HUES48 (cell line): ENCODE measurements at regions not wholly inside any gene's neighbourhood (a gene's known extent, or its start where the extent isn't known, plus 50 kb on each side); places are given as distances from the start of the nearest gene placed in this dataset.
"Not testable (repeated sequence)": the region's sequence is repeated elsewhere in the genome, so short reads cannot be mapped to it uniquely, and the experiment has no call there.

Experiments
- H3K27ac ChIP-seq: one replicate; pipeline ENCODE4 v1.7.0; 2013; ENCODE audit warnings: low read depth, low read length, inconsistent platforms
- H3K27me3 ChIP-seq: 2 replicates; pipeline ENCODE4 v1.6.1; 2013; ENCODE audit warnings: mild to moderate bottlenecking, low read length; ENCODE audit not compliant: control insufficient read depth, insufficient read depth
- H3K36me3 ChIP-seq: 2 replicates; pipeline ENCODE4 v1.6.1; 2013; ENCODE audit warnings: low read length; ENCODE audit not compliant: control insufficient read depth, insufficient read depth
- H3K4me1 ChIP-seq: 2 replicates; pipeline ENCODE4 v1.6.1; 2013; ENCODE audit warnings: mild to moderate bottlenecking, low read length; ENCODE audit not compliant: control insufficient read depth, insufficient read depth
- H3K4me3 ChIP-seq: 2 replicates; pipeline ENCODE4 v1.5.1; 2013; ENCODE audit warnings: mild to moderate bottlenecking, low read depth, low read length
- H3K9ac ChIP-seq: 2 replicates; pipeline ENCODE4 v1.6.1; 2013; ENCODE audit warnings: mild to moderate bottlenecking, low read depth, low read length, moderate library complexity
- H3K9me3 ChIP-seq: 2 replicates; pipeline ENCODE4 v1.6.1; 2013; ENCODE audit warnings: low read length; ENCODE audit not compliant: control insufficient read depth, insufficient read depth

DNA sequence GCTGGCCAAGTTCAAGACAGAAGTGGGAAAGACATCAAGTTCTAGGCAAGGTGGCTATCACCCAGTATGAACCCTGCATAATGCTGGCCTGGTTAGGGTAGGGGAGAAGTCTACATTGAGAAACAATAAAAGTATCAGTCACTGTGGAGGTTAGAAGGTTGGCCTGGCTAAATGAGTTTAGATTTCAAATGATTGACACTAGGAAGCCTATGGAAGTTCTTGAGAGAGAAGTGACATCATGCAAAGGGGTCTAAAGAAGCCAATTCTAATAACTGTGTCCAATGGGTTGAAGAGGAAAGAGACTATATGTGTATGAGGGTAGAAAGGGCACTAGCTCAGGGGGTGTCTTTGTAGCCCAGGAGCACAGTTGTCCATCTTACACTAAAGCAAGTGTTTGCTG is 98.5 kb upstream of the MBIP start:
- H3K4me3 ChIP-seq: no peak overlapping the region
- H3K27ac ChIP-seq: no peak overlapping the region
- no peak overlapping the region for H3K9ac ChIP-seq
- no peaks in the 10 kb centered on the region for H3K36me3 ChIP-seq
- H3K4me1 ChIP-seq: peaks cover 17% of the 10 kb centered on the region
- no peaks in the 10 kb centered on the region for H3K9me3 ChIP-seq
- H3K27me3 ChIP-seq: peaks cover 6% of the 10 kb centered on the region; the same call in 1 of the 2 replicates

DNA sequence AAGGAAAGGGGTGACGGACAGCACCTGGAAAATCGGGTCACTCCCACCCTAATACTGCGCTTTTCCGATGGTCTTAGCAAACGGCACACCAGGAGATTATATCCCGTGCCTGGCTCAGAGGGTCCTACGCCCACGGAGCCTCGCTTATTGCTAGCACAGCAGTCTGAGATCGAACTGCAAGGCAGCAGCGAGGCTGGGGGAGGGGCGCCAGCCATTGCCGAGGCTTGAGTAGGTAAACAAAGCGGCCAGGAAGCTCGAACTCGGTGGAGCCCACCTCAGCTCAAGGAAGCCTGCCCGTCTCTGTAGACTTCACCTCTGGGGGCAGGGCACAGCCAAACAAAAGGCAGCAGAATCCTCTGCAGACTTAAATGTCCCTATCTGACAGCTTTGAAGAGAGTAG is 91.5 kb upstream of the MBIP start:
- H3K4me1 ChIP-seq, H3K9ac ChIP-seq, H3K36me3 ChIP-seq, H3K27me3 ChIP-seq, H3K9me3 ChIP-seq, H3K27ac ChIP-seq, H3K4me3 ChIP-seq: not testable (repeated sequence)

- Histone ChIP-seq H3K27me3 (no peaks in the 10 kb centered on the region), H3K27ac (no peak overlapping the region), H3K4me3 (no peak overlapping the region), H3K36me3 (no peaks in the 10 kb centered on the region), H3K9ac (no peak overlapping the region), H3K9me3 (no peaks in the 10 kb centered on the region; the same call in 1 of the 2 replicates), H3K4me1 (no peaks in the 10 kb centered on the region)
These were observed 88.0 kb upstream of the MBIP start for GRCh38 chr14:36408388-36408787.

DNA sequence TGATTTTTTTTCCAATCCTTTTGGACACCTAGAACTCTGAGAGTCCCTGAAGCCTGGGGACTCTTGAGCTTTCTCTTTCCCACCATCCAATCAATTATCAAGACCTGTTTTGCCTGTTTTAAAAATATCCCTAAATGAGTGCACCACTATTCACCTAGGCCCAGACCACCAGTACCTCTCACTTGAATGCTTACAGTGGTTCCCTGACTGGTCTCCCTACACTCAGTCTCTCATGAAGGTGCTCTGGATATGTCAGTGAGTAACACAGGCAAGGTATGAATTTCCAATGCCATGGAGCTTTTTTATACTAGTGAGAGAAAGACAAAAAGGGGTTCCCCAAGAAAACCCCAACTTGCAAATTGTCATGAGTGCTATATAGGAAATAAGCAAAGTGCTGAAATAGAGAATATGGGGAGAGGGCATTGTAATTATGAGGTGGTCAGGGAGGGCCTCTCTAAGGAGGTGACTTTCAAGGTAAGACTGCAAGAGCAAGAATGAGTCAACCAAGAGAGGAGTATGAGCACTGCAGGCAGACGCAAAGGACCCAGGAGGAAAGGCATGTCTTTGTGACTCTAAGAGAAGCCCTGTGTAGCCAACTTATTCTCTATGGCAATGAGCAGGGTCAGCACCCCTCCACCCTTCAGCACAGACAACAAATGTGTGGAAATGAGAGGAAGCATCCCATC is 85.3 kb upstream of the MBIP start:
- Histone ChIP-seq H3K27me3 (no peaks in the 10 kb centered on the region), H3K9ac (no peak overlapping the region)

GRCh38 chr14:36402867-36403266 is 82.4 kb upstream of the MBIP start:
- H3K27me3 ChIP-seq: no peaks in the 10 kb centered on the region
- no peaks in the 10 kb centered on the region for H3K36me3 ChIP-seq
- no peak overlapping the region for H3K27ac ChIP-seq
- no peak overlapping the region for H3K4me3 ChIP-seq
- no peaks in the 10 kb centered on the region for H3K9me3 ChIP-seq
- no peak overlapping the region for H3K9ac ChIP-seq
- peaks cover 6% of the 10 kb centered on the region; the same call in 1 of the 2 replicates for H3K4me1 ChIP-seq

More for the DNA sequence above, 85.3 kb upstream of the MBIP start:
- Histone ChIP-seq H3K36me3 (no peaks in the 10 kb centered on the region), H3K4me3 (no peak overlapping the region), H3K9me3 (no peaks in the 10 kb centered on the region), H3K27ac (no peak overlapping the region), H3K4me1 (peaks cover 6% of the 10 kb centered on the region; the same call in 1 of the 2 replicates)

GRCh38 chr14:36398463-36399291 is 78.2 kb upstream of the MBIP start:
- Histone ChIP-seq H3K36me3 (no peaks in the 10 kb centered on the region), H3K9me3 (no peaks in the 10 kb centered on the region), H3K27me3 (no peaks in the 10 kb centered on the region), H3K27ac (no peak overlapping the region), H3K4me3 (no peak overlapping the region), H3K4me1 (peaks cover 6% of the 10 kb centered on the region; the same call in 1 of the 2 replicates), H3K9ac (no peak overlapping the region)

- H3K9ac ChIP-seq: no peak overlapping the region
- H3K27ac ChIP-seq: no peak overlapping the region
- H3K9me3 ChIP-seq: no peaks in the 10 kb centered on the region
- no peaks in the 10 kb centered on the region for H3K4me1 ChIP-seq
- no peak overlapping the region for H3K4me3 ChIP-seq
- H3K36me3 ChIP-seq: no peaks in the 10 kb centered on the region
- H3K27me3 ChIP-seq: no peaks in the 10 kb centered on the region
These were observed 76.9 kb upstream of the MBIP start for GRCh38 chr14:36397357-36397756.

GRCh38 chr14:36396798-36397197 is 76.4 kb upstream of the MBIP start:
- no peak overlapping the region for H3K9ac ChIP-seq
- no peak overlapping the region for H3K27ac ChIP-seq
- no peaks in the 10 kb centered on the region for H3K27me3 ChIP-seq
- H3K4me3 ChIP-seq: no peak overlapping the region
- no peaks in the 10 kb centered on the region for H3K36me3 ChIP-seq
- H3K9me3 ChIP-seq: no peaks in the 10 kb centered on the region
- no peaks in the 10 kb centered on the region for H3K4me1 ChIP-seq

- Histone ChIP-seq H3K9me3 (no peaks in the 10 kb centered on the region), H3K27me3 (no peaks in the 10 kb centered on the region), H3K4me3 (no peak overlapping the region), H3K9ac (no peak overlapping the region), H3K36me3 (no peaks in the 10 kb centered on the region), H3K27ac (no peak overlapping the region), H3K4me1 (no peaks in the 10 kb centered on the region)
These were observed 74.2 kb upstream of the MBIP start for GRCh38 chr14:36394593-36394992.

- no peaks in the 10 kb centered on the region for H3K27me3 ChIP-seq
- no peak overlapping the region for H3K4me3 ChIP-seq
- no peaks in the 10 kb centered on the region for H3K9me3 ChIP-seq
- no peaks in the 10 kb centered on the region for H3K36me3 ChIP-seq
- H3K9ac ChIP-seq: no peak overlapping the region
- no peak overlapping the region for H3K27ac ChIP-seq
- no peaks in the 10 kb centered on the region for H3K4me1 ChIP-seq
These were observed 70.3 kb upstream of the MBIP start for GRCh38 chr14:36390718-36391117.

GRCh38 chr14:36383767-36384431 is 63.5 kb upstream of the MBIP start:
- no peak overlapping the region for H3K27ac ChIP-seq
- H3K9ac ChIP-seq: no peak overlapping the region
- no peaks in the 10 kb centered on the region for H3K36me3 ChIP-seq
- no peaks in the 10 kb centered on the region for H3K27me3 ChIP-seq
- no peak overlapping the region for H3K4me3 ChIP-seq
- H3K9me3 ChIP-seq: no peaks in the 10 kb centered on the region
- no peaks in the 10 kb centered on the region for H3K4me1 ChIP-seq
